HEK293 (cell line): ENCODE measurements at regions not wholly inside any gene's neighbourhood (a gene's known extent, or its start where the extent isn't known, plus 50 kb on each side); places are given as distances from the start of the nearest gene placed in this dataset.

Source experiments
- ZNF16 ChIP-seq: fragments of 450-650 bp; formaldehyde crosslinking; IDR thresholded peaks from 2 replicates; pipeline ENCODE4 v1.5.1; 2016; ENCODE audit warnings: low read depth, missing biosample characterization, missing genetic modification characterization
- TF ChIP-seq, protein P1 (sequence below): fragments of 450-650 bp; formaldehyde crosslinking; IDR thresholded peaks from 2 replicates; pipeline ENCODE4 v1.5.1; 2016; ENCODE audit warnings: missing biosample characterization, missing genetic modification characterization

- TF ChIP-seq, protein P1, sequence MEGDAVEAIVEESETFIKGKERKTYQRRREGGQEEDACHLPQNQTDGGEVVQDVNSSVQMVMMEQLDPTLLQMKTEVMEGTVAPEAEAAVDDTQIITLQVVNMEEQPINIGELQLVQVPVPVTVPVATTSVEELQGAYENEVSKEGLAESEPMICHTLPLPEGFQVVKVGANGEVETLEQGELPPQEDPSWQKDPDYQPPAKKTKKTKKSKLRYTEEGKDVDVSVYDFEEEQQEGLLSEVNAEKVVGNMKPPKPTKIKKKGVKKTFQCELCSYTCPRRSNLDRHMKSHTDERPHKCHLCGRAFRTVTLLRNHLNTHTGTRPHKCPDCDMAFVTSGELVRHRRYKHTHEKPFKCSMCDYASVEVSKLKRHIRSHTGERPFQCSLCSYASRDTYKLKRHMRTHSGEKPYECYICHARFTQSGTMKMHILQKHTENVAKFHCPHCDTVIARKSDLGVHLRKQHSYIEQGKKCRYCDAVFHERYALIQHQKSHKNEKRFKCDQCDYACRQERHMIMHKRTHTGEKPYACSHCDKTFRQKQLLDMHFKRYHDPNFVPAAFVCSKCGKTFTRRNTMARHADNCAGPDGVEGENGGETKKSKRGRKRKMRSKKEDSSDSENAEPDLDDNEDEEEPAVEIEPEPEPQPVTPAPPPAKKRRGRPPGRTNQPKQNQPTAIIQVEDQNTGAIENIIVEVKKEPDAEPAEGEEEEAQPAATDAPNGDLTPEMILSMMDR (tag by site-specific recombination) = no peak
- no peak for TF ChIP-seq ZNF16
Measured at GRCh38 chr7:156196649-156197048, 384.4 kb upstream of the SHH start.
